Hepatocyte (in vitro differentiated cells): ENCODE measurements at regions not wholly inside any gene's neighbourhood (a gene's known extent, or its start where the extent isn't known, plus 50 kb on each side); places are given as distances from the start of the nearest gene placed in this dataset.

Experiments used
- DNase-seq: peaks from one replicate; pipeline ENCODE4 v3.0.0-alpha.2; 2016; ENCODE audit warnings: low spot score
- H2AFZ ChIP-seq: fragments of 200-600 bp; sonication (generic); 2 replicates; pipeline ENCODE4 v1.6.0; 2016; ENCODE audit warnings: antibody characterized with exemption, mild to moderate bottlenecking
- H3K27ac ChIP-seq: fragments of 200-600 bp; sonication (generic); 2 replicates; pipeline ENCODE4 v1.5.1; 2016; ENCODE audit warnings: mild to moderate bottlenecking
- H3K27me3 ChIP-seq: fragments of 200-600 bp; sonication (generic); 2 replicates; pipeline ENCODE4 v1.6.1; 2016
- H3K36me3 ChIP-seq: fragments of 200-600 bp; sonication (generic); replicated peaks from 2 replicates; pipeline ENCODE4 v1.5.1; 2016; ENCODE audit warnings: low read depth; ENCODE audit not compliant: insufficient read depth
- H3K4me1 ChIP-seq: fragments of 200-600 bp; sonication (generic); 2 replicates; pipeline ENCODE4 v1.5.1; 2016; ENCODE audit warnings: mild to moderate bottlenecking, moderate library complexity; ENCODE audit not compliant: insufficient read depth
- H3K4me2 ChIP-seq: fragments of 200-600 bp; sonication (generic); 2 replicates; pipeline ENCODE4 v1.6.0; 2016
- H3K4me3 ChIP-seq: fragments of 200-600 bp; sonication (generic); 2 replicates; pipeline ENCODE4 v1.5.1; 2016; ENCODE audit warnings: mild to moderate bottlenecking
- H3K79me2 ChIP-seq: fragments of 200-600 bp; sonication (generic); 2 replicates; pipeline ENCODE4 v1.6.0; 2017; ENCODE audit warnings: mild to moderate bottlenecking
- H3K9me2 ChIP-seq: fragments of 200-600 bp; sonication (generic); replicated peaks from 2 replicates; pipeline ENCODE4 v1.6.0; 2017; ENCODE audit warnings: mild to moderate bottlenecking; ENCODE audit not compliant: insufficient read depth
- H3K9me3 ChIP-seq: fragments of 200-600 bp; sonication (generic); 2 replicates; pipeline ENCODE4 v1.5.1; 2016; ENCODE audit warnings: low read depth, mild to moderate bottlenecking
- H4K20me1 ChIP-seq: fragments of 200-600 bp; sonication (generic); 2 replicates; pipeline ENCODE4 v1.6.0; 2016; ENCODE audit warnings: mild to moderate bottlenecking; ENCODE audit not compliant: insufficient read depth, poor library complexity, severe bottlenecking
- EZH2 ChIP-seq: fragments of 200-600 bp; sonication (generic); IDR thresholded peaks from 2 replicates; pipeline ENCODE4 v1.6.1; 2016; ENCODE audit warnings: antibody characterized with exemption, mild to moderate bottlenecking, borderline replicate concordance
- EZH2phosphoT487 ChIP-seq: fragments of 200-600 bp; sonication (generic); IDR thresholded peaks from one replicate; pipeline ENCODE4 v1.6.1; 2018; ENCODE audit warnings: antibody characterized with exemption, mild to moderate bottlenecking, low read depth, moderate library complexity; ENCODE audit not compliant: unreplicated experiment, severe bottlenecking
- WGBS: methylation state at CpG from one replicate; pipeline ENCODE4 v1.1.6; 2016; ENCODE audit warnings: low lambda C conversion rate; ENCODE audit errors: missing lambda C conversion rate; 5-methylcytosine and 5-hydroxymethylcytosine counted together
- TF ChIP-seq, protein P1 (sequence below): fragments of 200-600 bp; sonication (generic); IDR thresholded peaks from 2 replicates; pipeline ENCODE4 v1.5.1; 2016; ENCODE audit warnings: antibody characterized with exemption, mild to moderate bottlenecking; ENCODE audit not compliant: poor library complexity

DNA sequence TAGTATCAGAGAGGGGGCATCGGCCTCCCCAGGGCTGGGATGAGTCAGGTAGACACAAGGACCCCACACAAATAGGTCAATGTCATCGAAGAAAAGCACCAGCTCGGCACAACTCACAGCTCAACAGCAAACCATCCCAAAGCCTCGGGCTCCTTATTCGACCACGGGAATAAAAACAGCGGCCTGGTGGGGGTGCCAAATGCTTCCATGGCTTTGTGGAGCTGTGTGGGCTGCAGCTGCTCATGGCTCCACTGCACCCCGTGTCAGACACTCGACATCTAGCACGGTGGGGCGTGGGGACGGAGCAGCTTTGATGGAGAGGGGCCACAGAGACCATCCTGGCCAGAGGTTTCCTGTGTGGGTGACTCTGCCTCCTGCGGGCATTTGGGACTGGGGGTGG lies 212.5 kb upstream of the SOX1 start:
- 71% methylated on average over 13 of the region's 13 CpGs for WGBS

DNA sequence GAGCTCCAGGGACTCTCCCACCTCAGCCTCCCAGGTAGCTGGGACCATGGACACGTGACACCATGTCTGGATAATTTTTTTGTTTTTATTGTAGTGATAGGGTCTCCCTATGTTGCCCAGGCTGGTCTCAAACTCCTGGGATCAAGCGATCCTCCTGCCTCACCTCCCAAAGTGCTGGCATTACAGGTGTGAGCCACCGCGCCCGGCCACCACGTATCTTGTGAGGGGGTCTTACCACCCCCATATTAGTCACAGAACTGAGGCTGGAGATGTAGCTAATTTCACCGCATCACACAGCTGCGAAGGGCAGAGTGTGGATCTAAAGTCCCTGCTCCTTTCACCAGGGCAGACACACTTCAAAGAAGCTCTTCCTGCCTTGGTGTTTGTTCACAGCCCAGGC lies 211.8 kb upstream of the SOX1 start:
- Histone ChIP-seq H3K4me2 (no peak overlapping the region), H3K4me1 (no peaks in the 10 kb centered on the region), H3K79me2 (no peaks in the 10 kb centered on the region), H4K20me1 (no peaks in the 10 kb centered on the region), H3K9me2 (no peaks in the 10 kb centered on the region), H3K36me3 (no peaks in the 10 kb centered on the region), H3K27me3 (no peaks in the 10 kb centered on the region), H3K27ac (no peak overlapping the region), H3K4me3 (no peak overlapping the region), H2AFZ (no peak overlapping the region), H3K9me3 (no peaks in the 10 kb centered on the region)
- TF ChIP-seq EZH2phosphoT487 (no peak), EZH2 (no peak)
- TF ChIP-seq, protein P1, sequence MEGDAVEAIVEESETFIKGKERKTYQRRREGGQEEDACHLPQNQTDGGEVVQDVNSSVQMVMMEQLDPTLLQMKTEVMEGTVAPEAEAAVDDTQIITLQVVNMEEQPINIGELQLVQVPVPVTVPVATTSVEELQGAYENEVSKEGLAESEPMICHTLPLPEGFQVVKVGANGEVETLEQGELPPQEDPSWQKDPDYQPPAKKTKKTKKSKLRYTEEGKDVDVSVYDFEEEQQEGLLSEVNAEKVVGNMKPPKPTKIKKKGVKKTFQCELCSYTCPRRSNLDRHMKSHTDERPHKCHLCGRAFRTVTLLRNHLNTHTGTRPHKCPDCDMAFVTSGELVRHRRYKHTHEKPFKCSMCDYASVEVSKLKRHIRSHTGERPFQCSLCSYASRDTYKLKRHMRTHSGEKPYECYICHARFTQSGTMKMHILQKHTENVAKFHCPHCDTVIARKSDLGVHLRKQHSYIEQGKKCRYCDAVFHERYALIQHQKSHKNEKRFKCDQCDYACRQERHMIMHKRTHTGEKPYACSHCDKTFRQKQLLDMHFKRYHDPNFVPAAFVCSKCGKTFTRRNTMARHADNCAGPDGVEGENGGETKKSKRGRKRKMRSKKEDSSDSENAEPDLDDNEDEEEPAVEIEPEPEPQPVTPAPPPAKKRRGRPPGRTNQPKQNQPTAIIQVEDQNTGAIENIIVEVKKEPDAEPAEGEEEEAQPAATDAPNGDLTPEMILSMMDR = no peak
- WGBS = 87% methylated on average over 8 of the region's 8 CpGs
- DNase-seq = no peak

More for the DNA sequence above, 212.5 kb upstream of the SOX1 start:
- no peaks in the 10 kb centered on the region for H3K36me3 ChIP-seq
- no peaks in the 10 kb centered on the region for H3K79me2 ChIP-seq
- H3K27ac ChIP-seq = no peak overlapping the region
- H3K4me2 ChIP-seq = no peak overlapping the region
- TF ChIP-seq EZH2 (no peak), EZH2phosphoT487 (no peak)
- TF ChIP-seq, protein P1 = no peak
- H4K20me1 ChIP-seq = no peaks in the 10 kb centered on the region
- H3K4me1 ChIP-seq = no peaks in the 10 kb centered on the region
- H2AFZ ChIP-seq = no peak overlapping the region
- H3K27me3 ChIP-seq = no peaks in the 10 kb centered on the region
- no peak for DNase-seq
- H3K9me3 ChIP-seq = no peaks in the 10 kb centered on the region
- H3K4me3 ChIP-seq = no peak overlapping the region
- H3K9me2 ChIP-seq = no peaks in the 10 kb centered on the region

DNA sequence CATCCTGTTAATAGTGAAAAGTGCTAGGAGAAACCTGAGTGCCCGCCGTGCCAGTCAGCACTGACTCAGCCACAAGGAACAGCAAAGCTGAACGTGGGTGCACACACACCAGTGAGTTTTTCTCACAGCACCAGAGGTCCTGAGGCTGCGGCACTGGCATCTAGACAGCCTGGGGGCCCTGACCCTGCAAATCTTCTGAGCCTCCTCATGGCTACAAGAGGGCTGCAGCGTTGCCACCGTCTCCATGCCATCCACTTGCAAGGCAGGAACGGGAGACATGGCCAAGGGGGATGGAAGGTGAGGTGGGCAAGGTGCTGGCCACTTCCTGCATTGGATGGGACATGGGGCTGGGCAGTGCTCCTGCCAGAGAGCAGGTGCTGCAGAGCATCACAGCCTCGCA lies 211.2 kb upstream of the SOX1 start:
- Histone ChIP-seq H3K79me2 (no peaks in the 10 kb centered on the region), H3K4me3 (no peak overlapping the region), H3K27ac (no peak overlapping the region), H3K4me2 (no peak overlapping the region), H3K27me3 (no peaks in the 10 kb centered on the region), H3K4me1 (no peaks in the 10 kb centered on the region), H3K36me3 (no peaks in the 10 kb centered on the region), H3K9me3 (no peaks in the 10 kb centered on the region), H2AFZ (no peak overlapping the region), H3K9me2 (no peaks in the 10 kb centered on the region), H4K20me1 (no peaks in the 10 kb centered on the region)
- no peak for DNase-seq
- no peak for TF ChIP-seq EZH2phosphoT487
- TF ChIP-seq EZH2 = no peak
- WGBS = 88% methylated on average over 8 of the region's 8 CpGs

- Histone ChIP-seq H3K4me1 (no peaks in the 10 kb centered on the region), H3K4me3 (no peak overlapping the region), H4K20me1 (no peaks in the 10 kb centered on the region), H3K36me3 (no peaks in the 10 kb centered on the region), H3K9me3 (no peaks in the 10 kb centered on the region), H3K9me2 (no peaks in the 10 kb centered on the region), H2AFZ (no peak overlapping the region), H3K4me2 (no peak overlapping the region), H3K27ac (no peak overlapping the region), H3K27me3 (no peaks in the 10 kb centered on the region), H3K79me2 (no peaks in the 10 kb centered on the region)
- DNase-seq = no peak
- no peak for TF ChIP-seq EZH2phosphoT487
- TF ChIP-seq, protein P1 = no peak
- no peak for TF ChIP-seq EZH2
- WGBS = 97% methylated on average over 11 of the region's 11 CpGs
These were observed 210.4 kb upstream of the SOX1 start for GRCh38 chr13:111856571-111856970.
